ENCODE measurements at regions not wholly inside any gene's neighbourhood (a gene's known extent, or its start where the extent isn't known, plus 50 kb on each side); places are given as distances from the start of the nearest gene placed in this dataset.

- in situ Hi-C loops (cut with HindIII; ENCODE audit: low sequenced_read_pairs), result no loop called here
- no peak overlapping the region for H3K4me3 ChIP-seq (ENCODE audit: low read depth, low read length)
- DNase-seq (ENCODE audit: low read depth, low spot score), result no peak
- TF ChIP-seq, protein P1, sequence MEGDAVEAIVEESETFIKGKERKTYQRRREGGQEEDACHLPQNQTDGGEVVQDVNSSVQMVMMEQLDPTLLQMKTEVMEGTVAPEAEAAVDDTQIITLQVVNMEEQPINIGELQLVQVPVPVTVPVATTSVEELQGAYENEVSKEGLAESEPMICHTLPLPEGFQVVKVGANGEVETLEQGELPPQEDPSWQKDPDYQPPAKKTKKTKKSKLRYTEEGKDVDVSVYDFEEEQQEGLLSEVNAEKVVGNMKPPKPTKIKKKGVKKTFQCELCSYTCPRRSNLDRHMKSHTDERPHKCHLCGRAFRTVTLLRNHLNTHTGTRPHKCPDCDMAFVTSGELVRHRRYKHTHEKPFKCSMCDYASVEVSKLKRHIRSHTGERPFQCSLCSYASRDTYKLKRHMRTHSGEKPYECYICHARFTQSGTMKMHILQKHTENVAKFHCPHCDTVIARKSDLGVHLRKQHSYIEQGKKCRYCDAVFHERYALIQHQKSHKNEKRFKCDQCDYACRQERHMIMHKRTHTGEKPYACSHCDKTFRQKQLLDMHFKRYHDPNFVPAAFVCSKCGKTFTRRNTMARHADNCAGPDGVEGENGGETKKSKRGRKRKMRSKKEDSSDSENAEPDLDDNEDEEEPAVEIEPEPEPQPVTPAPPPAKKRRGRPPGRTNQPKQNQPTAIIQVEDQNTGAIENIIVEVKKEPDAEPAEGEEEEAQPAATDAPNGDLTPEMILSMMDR (IDR thresholded peaks at IDR 0.05; ENCODE audit: low read depth, low read length), result no peak
These were observed 235.1 kb upstream of the HCCS start for GRCh38 chrX:10875995-10876394.

- TF ChIP-seq, protein P1 (IDR thresholded peaks at IDR 0.05; ENCODE audit: low read depth, low read length), result no peak
- no peak for DNase-seq (ENCODE audit: low read depth, low spot score)
- H3K4me3 ChIP-seq (ENCODE audit: low read depth, low read length), result no peak overlapping the region
- in situ Hi-C loops (cut with HindIII; ENCODE audit: low sequenced_read_pairs), result no loop called here
These were observed 228.6 kb upstream of the HCCS start for GRCh38 chrX:10882484-10882883.

- no peak overlapping the region for H3K4me3 ChIP-seq (ENCODE audit: low read depth, low read length)
- DNase-seq (ENCODE audit: low read depth, low spot score), result no peak
- in situ Hi-C loops (cut with HindIII; ENCODE audit: low sequenced_read_pairs), result no loop called here
- TF ChIP-seq, protein P1 (IDR thresholded peaks at IDR 0.05; ENCODE audit: low read depth, low read length), result no peak
These were observed 226.9 kb upstream of the HCCS start for GRCh38 chrX:10884246-10884645.

- in situ Hi-C loops (cut with HindIII; ENCODE audit: low sequenced_read_pairs), result no loop called here
- TF ChIP-seq, protein P1 (IDR thresholded peaks at IDR 0.05; ENCODE audit: low read depth, low read length), result no peak
- DNase-seq (ENCODE audit: low read depth, low spot score), result peak; percentile 49
- H3K4me3 ChIP-seq (ENCODE audit: low read depth, low read length), result no peak overlapping the region
These were observed 218.4 kb upstream of the HCCS start for GRCh38 chrX:10892621-10893225.

DNA sequence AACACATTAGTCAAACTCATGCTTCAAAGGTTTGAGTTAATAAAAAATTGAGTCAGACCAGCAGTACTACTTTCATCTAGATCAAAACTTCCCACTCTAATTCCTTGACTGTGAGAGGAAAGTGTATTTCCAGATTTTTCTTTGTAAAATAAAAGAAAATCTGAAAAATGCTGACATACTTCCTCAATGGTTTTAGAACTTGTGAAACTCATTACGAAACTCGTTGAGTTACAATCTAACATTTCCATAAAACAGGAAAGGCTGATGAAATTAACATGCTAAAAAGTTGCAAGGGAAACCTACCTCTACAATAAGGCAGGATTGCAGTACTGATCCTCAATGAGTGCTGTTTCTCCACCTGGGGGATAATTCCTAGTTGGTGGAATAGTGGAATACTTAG lies 217.8 kb upstream of the HCCS start:
- no peak for DNase-seq (ENCODE audit: low read depth, low spot score)
- in situ Hi-C loops (cut with HindIII; ENCODE audit: low sequenced_read_pairs), result no loop called here
- no peak overlapping the region for H3K4me3 ChIP-seq (ENCODE audit: low read depth, low read length)
- TF ChIP-seq, protein P1 (IDR thresholded peaks at IDR 0.05; ENCODE audit: low read depth, low read length), result no peak

GRCh38 chrX:10893976-10894375 lies 217.2 kb upstream of the HCCS start:
- no peak overlapping the region for H3K4me3 ChIP-seq (ENCODE audit: low read depth, low read length)
- DNase-seq (ENCODE audit: low read depth, low spot score), result no peak
- in situ Hi-C loops (cut with HindIII; ENCODE audit: low sequenced_read_pairs), result no loop called here
- TF ChIP-seq, protein P1 (IDR thresholded peaks at IDR 0.05; ENCODE audit: low read depth, low read length), result no peak
